ENCODE measurements at regions not wholly inside any gene's neighbourhood (a gene's known extent, or its start where the extent isn't known, plus 50 kb on each side); places are given as distances from the start of the nearest gene placed in this dataset.

DNA sequence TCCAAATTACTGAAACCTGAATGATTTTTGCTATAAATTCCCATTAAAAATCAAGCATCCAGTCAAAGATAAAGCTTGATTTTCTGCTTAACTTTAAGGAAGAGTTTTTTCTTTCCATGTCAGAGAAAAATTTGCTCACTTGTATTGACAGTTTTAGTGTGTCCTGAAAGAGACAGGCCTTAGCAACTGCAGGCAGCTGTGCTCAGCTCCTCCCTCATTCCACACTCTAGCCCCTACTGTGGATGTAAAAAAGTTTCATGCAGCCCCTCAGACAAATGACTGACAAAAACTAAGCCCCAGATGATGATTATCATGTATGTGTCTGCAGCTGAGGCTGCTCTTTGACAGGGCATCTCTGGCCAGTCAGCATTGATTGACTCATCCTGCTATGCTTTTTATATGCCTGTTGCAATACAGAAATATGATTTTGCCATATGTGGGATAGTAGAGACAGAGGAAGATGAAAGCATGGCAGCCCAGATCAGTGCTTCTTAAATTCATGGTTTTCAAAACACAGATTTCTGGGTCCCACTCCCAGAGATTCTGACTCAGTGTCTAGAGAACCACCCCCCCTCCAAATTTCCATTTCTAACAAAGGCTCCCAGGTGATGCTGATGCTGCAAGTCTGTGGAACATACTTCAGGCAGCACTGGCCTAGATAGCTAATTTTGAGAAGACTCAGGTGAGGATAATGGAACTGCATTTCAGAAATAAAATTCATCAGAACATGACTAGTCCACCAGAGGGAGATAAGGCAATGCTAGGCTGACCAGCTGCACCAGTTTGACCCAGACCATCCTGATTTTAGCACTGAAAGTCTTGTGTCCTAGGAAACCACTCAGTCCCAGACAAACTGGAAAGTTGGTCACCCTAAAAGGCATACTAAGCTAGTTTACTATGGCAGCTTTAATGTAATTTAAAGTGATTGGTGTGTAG, 298.7 kb upstream of the KCNN2 start:
- TF ChIP-seq POLR2A (IDR thresholded peaks at IDR 0.05; ENCODE audit: low read depth, low read length) (no peak), POLR2AphosphoS5 (IDR thresholded peaks at IDR 0.05; ENCODE audit: low read depth, low read length) (no peak), TAF1 (IDR thresholded peaks at IDR 0.05; ENCODE audit: borderline replicate concordance, low read depth, low read length) (no peak)

All from GM12892 (cell line).